ENCODE measurements at regions not wholly inside any gene's neighbourhood (a gene's known extent, or its start where the extent isn't known, plus 50 kb on each side); places are given as distances from the start of the nearest gene placed in this dataset.

DNA sequence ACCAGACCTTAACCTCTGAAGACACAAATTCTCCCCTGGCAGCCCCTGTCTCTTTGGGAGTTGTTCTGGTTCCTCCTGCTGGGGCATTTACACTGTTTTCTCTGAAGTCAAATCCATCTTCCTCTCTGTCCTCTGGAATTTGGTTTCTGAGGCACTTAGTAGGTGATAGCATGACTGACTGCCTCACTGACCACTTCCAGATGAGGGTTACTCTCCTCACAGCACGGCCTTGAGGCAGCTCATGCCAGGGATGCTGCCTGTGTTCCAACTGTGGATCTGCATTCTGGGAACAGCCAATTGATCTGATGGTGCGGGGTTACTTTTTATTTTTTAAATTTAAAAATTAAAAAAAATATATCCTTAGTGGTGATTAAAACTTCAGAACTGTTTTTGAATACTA is 140.9 kb upstream of the ROPN1 start:
- DNase-seq (ENCODE audit: low read depth), result no peak
- Histone ChIP-seq H3K27me3 (ENCODE audit: control insufficient read depth, insufficient read depth, low read length) (no peaks in the 10 kb centered on the region), H3K4me3 (ENCODE audit: low read depth, low read length) (no peak overlapping the region), H3K36me3 (ENCODE audit: control insufficient read depth, insufficient read depth, low read length) (no peaks in the 10 kb centered on the region)
- TF ChIP-seq, protein P1, sequence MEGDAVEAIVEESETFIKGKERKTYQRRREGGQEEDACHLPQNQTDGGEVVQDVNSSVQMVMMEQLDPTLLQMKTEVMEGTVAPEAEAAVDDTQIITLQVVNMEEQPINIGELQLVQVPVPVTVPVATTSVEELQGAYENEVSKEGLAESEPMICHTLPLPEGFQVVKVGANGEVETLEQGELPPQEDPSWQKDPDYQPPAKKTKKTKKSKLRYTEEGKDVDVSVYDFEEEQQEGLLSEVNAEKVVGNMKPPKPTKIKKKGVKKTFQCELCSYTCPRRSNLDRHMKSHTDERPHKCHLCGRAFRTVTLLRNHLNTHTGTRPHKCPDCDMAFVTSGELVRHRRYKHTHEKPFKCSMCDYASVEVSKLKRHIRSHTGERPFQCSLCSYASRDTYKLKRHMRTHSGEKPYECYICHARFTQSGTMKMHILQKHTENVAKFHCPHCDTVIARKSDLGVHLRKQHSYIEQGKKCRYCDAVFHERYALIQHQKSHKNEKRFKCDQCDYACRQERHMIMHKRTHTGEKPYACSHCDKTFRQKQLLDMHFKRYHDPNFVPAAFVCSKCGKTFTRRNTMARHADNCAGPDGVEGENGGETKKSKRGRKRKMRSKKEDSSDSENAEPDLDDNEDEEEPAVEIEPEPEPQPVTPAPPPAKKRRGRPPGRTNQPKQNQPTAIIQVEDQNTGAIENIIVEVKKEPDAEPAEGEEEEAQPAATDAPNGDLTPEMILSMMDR (IDR thresholded peaks at IDR 0.05; ENCODE audit: insufficient read depth, low read length, poor library complexity, severe bottlenecking), result no peak

DNA sequence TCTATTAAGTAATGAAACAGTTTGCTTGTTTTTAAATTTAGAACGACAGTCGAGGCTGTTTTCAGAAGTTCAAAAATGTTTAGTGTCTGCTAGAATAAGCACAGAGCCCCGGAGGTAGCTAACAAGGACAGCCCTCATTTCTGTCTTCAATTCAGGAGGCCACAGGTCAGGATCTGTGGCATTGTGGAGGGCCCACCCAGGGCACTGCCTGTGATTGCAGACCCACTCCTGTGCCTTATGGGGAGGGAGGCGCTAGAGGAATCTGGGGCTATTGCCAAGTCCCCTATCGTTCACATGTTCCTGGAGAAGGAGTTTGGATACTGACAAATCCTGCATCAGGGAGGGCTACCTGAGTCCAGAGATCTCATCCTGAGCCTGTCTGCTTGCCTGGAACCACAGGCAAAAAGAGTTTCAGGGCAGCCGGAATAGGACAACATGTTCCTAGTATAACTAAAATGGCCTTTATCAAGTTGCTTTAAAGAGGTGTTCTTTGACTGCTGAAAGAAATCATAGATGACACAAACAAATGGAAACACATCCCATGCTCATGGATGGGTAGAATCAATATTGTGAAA is 141.5 kb upstream of the ROPN1 start:
- no peaks in the 10 kb centered on the region for H3K27me3 ChIP-seq (ENCODE audit: control insufficient read depth, insufficient read depth, low read length)
- H3K4me3 ChIP-seq (ENCODE audit: low read depth, low read length), result no peak overlapping the region
- no peaks in the 10 kb centered on the region for H3K36me3 ChIP-seq (ENCODE audit: control insufficient read depth, insufficient read depth, low read length)
- DNase-seq (ENCODE audit: low read depth), result no peak
- TF ChIP-seq, protein P1 (IDR thresholded peaks at IDR 0.05; ENCODE audit: insufficient read depth, low read length, poor library complexity, severe bottlenecking), result no peak

DNA sequence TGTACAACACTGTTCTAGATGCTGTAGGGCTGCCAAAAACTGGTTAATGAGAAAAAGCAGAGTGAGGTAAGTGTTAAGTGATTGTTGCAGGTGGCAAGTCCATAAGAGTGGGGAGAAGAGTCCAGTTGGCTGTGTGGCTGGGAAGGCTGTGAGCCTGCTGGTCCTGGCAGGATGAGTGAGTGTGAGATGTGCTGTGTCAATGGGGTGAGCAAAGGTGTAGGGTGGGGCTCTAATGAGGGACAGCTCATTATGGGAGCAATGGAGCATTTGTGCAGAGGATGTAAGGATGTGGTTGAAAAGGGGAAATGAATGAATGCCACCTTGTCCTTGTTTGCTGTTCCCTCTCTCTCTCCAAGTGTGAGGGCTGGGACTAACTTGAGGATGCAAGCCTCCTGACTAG is 145.3 kb upstream of the ROPN1 start:
- DNase-seq (ENCODE audit: low read depth), result no peak
- no peaks in the 10 kb centered on the region for H3K36me3 ChIP-seq (ENCODE audit: control insufficient read depth, insufficient read depth, low read length)
- TF ChIP-seq, protein P1 (IDR thresholded peaks at IDR 0.05; ENCODE audit: insufficient read depth, low read length, poor library complexity, severe bottlenecking), result no peak
- no peak overlapping the region for H3K4me3 ChIP-seq (ENCODE audit: low read depth, low read length)
- no peaks in the 10 kb centered on the region for H3K27me3 ChIP-seq (ENCODE audit: control insufficient read depth, insufficient read depth, low read length)

DNA sequence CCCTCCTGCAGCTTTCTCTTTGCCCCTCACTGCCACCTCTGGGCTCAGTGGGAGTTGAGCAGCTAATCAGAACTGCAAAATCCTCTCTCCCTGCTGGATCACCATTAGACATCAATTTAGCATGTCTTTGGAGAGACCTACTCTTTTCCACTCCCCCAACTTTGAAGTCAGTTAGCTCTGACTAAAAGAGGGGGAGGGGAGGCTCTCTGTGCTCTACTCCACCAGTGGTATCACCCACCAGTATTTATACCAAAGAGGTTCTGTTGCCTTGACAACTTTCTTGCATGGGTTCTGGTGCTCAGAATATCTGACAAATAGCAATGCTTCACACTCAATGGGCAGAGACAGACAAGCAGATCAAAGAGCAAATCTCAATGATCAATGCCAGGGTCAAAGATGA is 146.2 kb upstream of the ROPN1 start:
- no peaks in the 10 kb centered on the region for H3K36me3 ChIP-seq (ENCODE audit: control insufficient read depth, insufficient read depth, low read length)
- H3K4me3 ChIP-seq (ENCODE audit: low read depth, low read length), result no peak overlapping the region
- H3K27me3 ChIP-seq (ENCODE audit: control insufficient read depth, insufficient read depth, low read length), result no peaks in the 10 kb centered on the region
- DNase-seq (ENCODE audit: low read depth), result no peak
- TF ChIP-seq, protein P1 (IDR thresholded peaks at IDR 0.05; ENCODE audit: insufficient read depth, low read length, poor library complexity, severe bottlenecking), result no peak

DNA sequence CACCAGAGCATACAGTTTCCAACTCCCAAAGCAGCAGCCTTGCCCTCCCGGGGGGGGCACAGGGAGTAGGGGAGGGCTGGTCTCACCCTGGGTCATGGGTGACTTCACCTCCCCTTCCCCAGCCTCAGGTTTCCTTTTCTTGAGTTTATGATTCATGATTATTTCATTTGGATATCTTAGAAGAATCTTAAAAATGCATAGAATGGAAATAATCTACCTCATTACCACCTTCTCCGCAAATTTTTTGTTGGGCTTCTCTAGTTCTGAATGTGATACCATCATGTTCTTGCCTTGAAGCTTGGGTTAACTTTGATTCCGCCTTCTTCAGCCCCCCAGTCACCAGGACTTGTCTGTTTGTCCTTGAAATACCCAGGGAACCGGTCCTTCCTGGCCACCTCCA is 148.8 kb upstream of the ROPN1 start:
- Histone ChIP-seq H3K27me3 (ENCODE audit: control insufficient read depth, insufficient read depth, low read length) (no peaks in the 10 kb centered on the region), H3K36me3 (ENCODE audit: control insufficient read depth, insufficient read depth, low read length) (no peaks in the 10 kb centered on the region), H3K4me3 (ENCODE audit: low read depth, low read length) (no peak overlapping the region)
- no peak for DNase-seq (ENCODE audit: low read depth)
- TF ChIP-seq, protein P1 (IDR thresholded peaks at IDR 0.05; ENCODE audit: insufficient read depth, low read length, poor library complexity, severe bottlenecking), result no peak

DNA sequence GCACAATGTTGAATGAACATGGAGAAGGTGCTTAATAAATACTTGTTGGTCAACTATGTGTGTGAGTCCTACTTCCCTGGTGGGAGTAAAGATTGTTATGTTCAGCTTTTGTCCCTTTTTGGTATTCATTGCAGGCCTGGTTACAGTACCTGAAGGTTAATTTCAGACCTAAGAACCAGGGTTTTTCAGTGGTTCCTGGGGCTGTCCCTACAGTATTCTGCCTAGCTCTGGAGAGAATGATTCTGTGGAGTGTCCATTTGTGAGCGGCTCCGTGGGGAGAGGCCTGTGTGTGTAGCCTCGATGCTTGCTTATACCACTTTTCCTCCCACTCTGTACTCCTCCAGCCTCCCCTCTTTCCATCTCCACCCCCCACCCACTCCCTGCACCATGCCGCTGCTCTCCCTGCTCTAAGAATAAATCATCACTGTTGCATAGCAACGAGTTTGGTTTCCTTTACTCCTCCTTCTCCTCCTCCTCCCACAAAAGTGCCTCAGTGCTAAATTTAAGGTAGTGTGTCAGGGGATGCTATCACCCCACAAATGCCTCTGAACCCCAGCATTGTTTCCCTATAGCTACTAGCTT is 150.6 kb upstream of the ROPN1 start:
- TF ChIP-seq, protein P1 (IDR thresholded peaks at IDR 0.05; ENCODE audit: insufficient read depth, low read length, poor library complexity, severe bottlenecking), result no peak
- Histone ChIP-seq H3K4me3 (ENCODE audit: low read depth, low read length) (no peak overlapping the region), H3K36me3 (ENCODE audit: control insufficient read depth, insufficient read depth, low read length) (no peaks in the 10 kb centered on the region), H3K27me3 (ENCODE audit: control insufficient read depth, insufficient read depth, low read length) (no peaks in the 10 kb centered on the region)
- DNase-seq (ENCODE audit: low read depth), result no peak
